ENCODE measurements at regions not wholly inside any gene's neighbourhood (a gene's known extent, or its start where the extent isn't known, plus 50 kb on each side); places are given as distances from the start of the nearest gene placed in this dataset.
A peak's percentile ranks its signal among the peaks of the same experiment; 100 is the strongest.

GRCh38 chr10:78518224-78518623 is 484.6 kb downstream of the RPS24 start:
- Histone ChIP-seq H3K9me3 (ENCODE audit: low read length) (no peaks in the 10 kb centered on the region), H4K20me1 (ENCODE audit: insufficient read depth, low read length) (no peaks in the 10 kb centered on the region), H3K4me3 (ENCODE audit: low read depth, low read length, poor library complexity, severe bottlenecking) (no peak overlapping the region), H3K79me2 (ENCODE audit: insufficient read depth, low read depth, low read length) (no peaks in the 10 kb centered on the region), H3K9me2 (ENCODE audit: insufficient read depth, low read length) (no peaks in the 10 kb centered on the region), H3K27ac (ENCODE audit: low read depth, low read length, poor library complexity, severe bottlenecking) (no peak overlapping the region), H3K4me2 (ENCODE audit: low read length) (no peak overlapping the region), H2AFZ (ENCODE audit: low read length) (no peak overlapping the region), H3K36me3 (ENCODE audit: insufficient read depth, low read length) (no peaks in the 10 kb centered on the region), H3K4me1 (ENCODE audit: insufficient read depth, low read length, poor library complexity, severe bottlenecking) (no peaks in the 10 kb centered on the region)
- TF ChIP-seq EZH2phosphoT487 (IDR thresholded peaks at IDR 0.05; ENCODE audit: borderline replicate concordance, low read depth, low read length) (no peak), CTCF (conservative IDR thresholded peaks at IDR 0.05; ENCODE audit: low read length) (no peak)
- POLR2A ChIA-PET, result no interaction called here
- no peak for DNase-seq (ENCODE audit: low spot score)
- intact Hi-C loops (cut with micrococcal nuclease; ENCODE audit: unreplicated experiment), result no loop called here
- CTCF ChIA-PET (ENCODE audit: unreplicated experiment), result no interaction called here
- no TSS peak for BruUV-seq (replicated peaks)

GRCh38 chr10:78520737-78521430 is 487.2 kb downstream of the RPS24 start:
- Histone ChIP-seq H3K4me1 (ENCODE audit: insufficient read depth, low read length, poor library complexity, severe bottlenecking) (no peaks in the 10 kb centered on the region), H3K9me2 (ENCODE audit: insufficient read depth, low read length) (no peaks in the 10 kb centered on the region), H3K9me3 (ENCODE audit: low read length) (no peaks in the 10 kb centered on the region), H3K4me3 (ENCODE audit: low read depth, low read length, poor library complexity, severe bottlenecking) (no peak overlapping the region), H4K20me1 (ENCODE audit: insufficient read depth, low read length) (no peaks in the 10 kb centered on the region), H3K79me2 (ENCODE audit: insufficient read depth, low read depth, low read length) (no peaks in the 10 kb centered on the region), H3K36me3 (ENCODE audit: insufficient read depth, low read length) (no peaks in the 10 kb centered on the region), H2AFZ (ENCODE audit: low read length) (no peak overlapping the region), H3K4me2 (ENCODE audit: low read length) (no peak overlapping the region), H3K27ac (ENCODE audit: low read depth, low read length, poor library complexity, severe bottlenecking) (no peak overlapping the region)
- intact Hi-C loops (cut with micrococcal nuclease; ENCODE audit: unreplicated experiment), result no loop called here
- DNase-seq (ENCODE audit: low spot score), result peak; percentile 9
- no TSS peak for BruUV-seq (replicated peaks)
- POLR2A ChIA-PET, result no interaction called here
- TF ChIP-seq EZH2phosphoT487 (IDR thresholded peaks at IDR 0.05; ENCODE audit: borderline replicate concordance, low read depth, low read length) (no peak), CTCF (conservative IDR thresholded peaks at IDR 0.05; ENCODE audit: low read length) (peak; percentile 26; the same call in 1 of the 2 replicates)
- CTCF ChIA-PET (ENCODE audit: unreplicated experiment), result no interaction called here

DNA sequence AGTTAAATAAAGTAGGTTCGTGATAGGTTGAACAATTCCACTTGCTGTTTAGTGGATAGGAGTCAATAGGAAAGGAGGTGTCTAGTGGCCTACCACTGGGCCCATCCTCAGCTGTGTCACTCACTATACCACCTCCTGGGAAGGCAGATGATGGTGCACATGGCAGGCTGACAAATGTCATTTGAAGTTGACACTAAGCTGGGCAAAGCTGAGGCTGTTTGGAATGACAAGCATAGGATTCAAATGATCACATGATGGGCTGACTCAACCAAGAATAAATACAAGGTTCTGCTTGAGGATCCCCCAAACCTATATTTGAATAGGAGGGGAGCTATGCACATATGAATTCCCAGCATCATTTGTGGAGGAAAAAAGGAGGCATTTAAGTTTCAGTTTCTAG is 489.8 kb downstream of the RPS24 start:
- Histone ChIP-seq H3K4me1 (ENCODE audit: insufficient read depth, low read length, poor library complexity, severe bottlenecking) (no peaks in the 10 kb centered on the region), H3K9me3 (ENCODE audit: low read length) (no peaks in the 10 kb centered on the region), H3K36me3 (ENCODE audit: insufficient read depth, low read length) (no peaks in the 10 kb centered on the region), H3K4me3 (ENCODE audit: low read depth, low read length, poor library complexity, severe bottlenecking) (no peak overlapping the region), H2AFZ (ENCODE audit: low read length) (no peak overlapping the region), H3K9me2 (ENCODE audit: insufficient read depth, low read length) (no peaks in the 10 kb centered on the region), H4K20me1 (ENCODE audit: insufficient read depth, low read length) (no peaks in the 10 kb centered on the region), H3K79me2 (ENCODE audit: insufficient read depth, low read depth, low read length) (no peaks in the 10 kb centered on the region), H3K4me2 (ENCODE audit: low read length) (no peak overlapping the region), H3K27ac (ENCODE audit: low read depth, low read length, poor library complexity, severe bottlenecking) (no peak overlapping the region)
- no peak for DNase-seq (ENCODE audit: low spot score)
- CTCF ChIA-PET (ENCODE audit: unreplicated experiment), result interaction anchor here (0.7 kb wide), 1 partner anchor 441 kb away, joined by 3 read pairs; no protein-coding TSS in a partner anchor
- no TSS peak for BruUV-seq (replicated peaks)
- TF ChIP-seq EZH2phosphoT487 (IDR thresholded peaks at IDR 0.05; ENCODE audit: borderline replicate concordance, low read depth, low read length) (no peak), CTCF (conservative IDR thresholded peaks at IDR 0.05; ENCODE audit: low read length) (no peak)
- POLR2A ChIA-PET, result no interaction called here
- intact Hi-C loops (cut with micrococcal nuclease; ENCODE audit: unreplicated experiment), result no loop called here

Data from OCI-LY7 (cell line).